ENCODE measurements at regions not wholly inside any gene's neighbourhood (a gene's known extent, or its start where the extent isn't known, plus 50 kb on each side); places are given as distances from the start of the nearest gene placed in this dataset.

GRCh38 chr2:212815453-212815852, 276.9 kb upstream of the ERBB4 start (continued):
- TF ChIP-seq STAT1 (IDR thresholded peaks at IDR 0.05; ENCODE audit: unreplicated experiment): no peak
- TF ChIP-seq JUNB (IDR thresholded peaks at IDR 0.05; ENCODE audit: unreplicated experiment): no peak
- TF ChIP-seq CREB1 (CRISPR knock-in tag; IDR thresholded peaks at IDR 0.05; ENCODE audit: low read depth): no peak
- no peak for TF ChIP-seq ZNF114 (CRISPR knock-in tag; IDR thresholded peaks at IDR 0.05)
- TF ChIP-seq ZNF331 (CRISPR knock-in tag; IDR thresholded peaks at IDR 0.05; ENCODE audit: low read depth): no peak
- no peak for TF ChIP-seq NANOG (IDR thresholded peaks at IDR 0.05; ENCODE audit: borderline replicate concordance)
- no peak for TF ChIP-seq EZH2phosphoT487 (IDR thresholded peaks at IDR 0.05; ENCODE audit: unreplicated experiment)
- TF ChIP-seq REST (IDR thresholded peaks at IDR 0.05; ENCODE audit: unreplicated experiment): no peak
- no peak for TF ChIP-seq CTCF (conservative IDR thresholded peaks at IDR 0.05; ENCODE audit: low read depth in 2 of 2)

- H3K4me3 Mint-ChIP-seq: no peak overlapping the region
- ATAC-seq (no peak), DNase-seq (ENCODE audit: low spot score) (no peak)
- H3K27me3 Mint-ChIP-seq (ENCODE audit: insufficient read depth, low read depth, poor library complexity): no peaks in the 10 kb centered on the region
- no peak overlapping the region for H3K4me3 ChIP-seq
- no peak overlapping the region for H3K4me2 ChIP-seq
- no peak overlapping the region for H3K27ac ChIP-seq (ENCODE audit: low read depth)
- H3K27ac Mint-ChIP-seq: no peak overlapping the region
- H3K9me3 Mint-ChIP-seq: no peaks in the 10 kb centered on the region
- H3K36me3 ChIP-seq (ENCODE audit: insufficient read depth): no peaks in the 10 kb centered on the region
- H3K36me3 Mint-ChIP-seq (ENCODE audit: low read depth): no peaks in the 10 kb centered on the region
- H3F3A ChIP-seq (replicated peaks; ENCODE audit: low read depth): no peaks in the 10 kb centered on the region
- H3K9me2 ChIP-seq (ENCODE audit: insufficient read depth): no peaks in the 10 kb centered on the region
- H3K4me1 ChIP-seq (ENCODE audit: insufficient read depth): no peaks in the 10 kb centered on the region
- H3K27me3 ChIP-seq (ENCODE audit: insufficient read depth): no peaks in the 10 kb centered on the region
- no peaks in the 10 kb centered on the region for H3K4me1 Mint-ChIP-seq
- no peak overlapping the region for H2AFZ ChIP-seq
- no peaks in the 10 kb centered on the region for H4K20me1 ChIP-seq (replicated peaks; ENCODE audit: insufficient read depth)
- H3K79me2 ChIP-seq (replicated peaks; ENCODE audit: insufficient read depth): no peaks in the 10 kb centered on the region
- TF ChIP-seq ZNF114 (CRISPR knock-in tag; IDR thresholded peaks at IDR 0.05): no peak
- no peak for TF ChIP-seq CTCF (conservative IDR thresholded peaks at IDR 0.05; ENCODE audit: low read depth in 2 of 2)
- no peak for TF ChIP-seq NANOG (IDR thresholded peaks at IDR 0.05; ENCODE audit: borderline replicate concordance)
- no peak for TF ChIP-seq ETS1 (IDR thresholded peaks at IDR 0.05)
- no peak for TF ChIP-seq REST (IDR thresholded peaks at IDR 0.05; ENCODE audit: unreplicated experiment)
- TF ChIP-seq ZNF331 (CRISPR knock-in tag; IDR thresholded peaks at IDR 0.05; ENCODE audit: low read depth): no peak
These were observed 276.3 kb upstream of the ERBB4 start for GRCh38 chr2:212814941-212815340.

Measured in GM23338 (cell line).